Breast epithelium (tissue), 4 donors: ENCODE measurements at regions not wholly inside any gene's neighbourhood (a gene's known extent, or its start where the extent isn't known, plus 50 kb on each side); places are given as distances from the start of the nearest gene placed in this dataset.

Source experiments
- DNase-seq, 2 donors: peaks; one replicate each; pipeline ENCODE4 v3.0.0-alpha.2; 2019; ENCODE audit warnings: low spot score in 2 of 2
- H3K27ac ChIP-seq, 2 donors: fragments of 200-600 bp; sonication (generic) in 1 of 2; one replicate each; pipeline ENCODE4 v1.5.1; 2016 to 2019; ENCODE audit warnings: mild to moderate bottlenecking in 1 of 2
- H3K27me3 ChIP-seq, 2 donors: fragments of 200-600 bp; sonication (generic) in 1 of 2; one replicate each; pipeline versions ENCODE4 v1.5.1 to v1.6.0; 2017 to 2019; ENCODE audit warnings: control low read depth in 1 of 2, mild to moderate bottlenecking in 1 of 2
- H3K36me3 ChIP-seq: fragments of 200-600 bp; one replicate; pipeline ENCODE4 v1.5.1; 2019
- H3K4me1 ChIP-seq, 2 donors: fragments of 200-600 bp; sonication (generic); one replicate each; pipeline ENCODE4 v1.5.1; 2016 to 2019; ENCODE audit warnings: control low read depth in 1 of 2
- H3K4me3 ChIP-seq, 3 donors: fragments of 200-600 bp; sonication (generic); 1 replicate in 2 of 3; 2 replicates in 1 of 3; pipeline ENCODE4 v1.5.1; 2016 to 2019; ENCODE audit warnings: mild to moderate bottlenecking in 3 of 3, moderate library complexity in 2 of 3
- H3K9me3 ChIP-seq, 2 donors: fragments of 200-600 bp; sonication (generic) in 1 of 2; one replicate each; pipeline ENCODE4 v1.5.1; 2016 to 2019; ENCODE audit warnings: control low read depth in 1 of 2
- CTCF ChIP-seq, 3 donors: fragments of 450-650 bp; IDR thresholded peaks; one replicate each; pipeline ENCODE4 v1.5.1; 2016 to 2017; ENCODE audit warnings: antibody characterized with exemption in 3 of 3, mild to moderate bottlenecking in 3 of 3, moderate library complexity in 3 of 3
- POLR2A ChIP-seq: fragments of 450-650 bp; IDR thresholded peaks from one replicate; pipeline ENCODE4 v1.6.1; 2016; ENCODE audit warnings: antibody characterized with exemption, mild to moderate bottlenecking, moderate library complexity
- POLR2AphosphoS5 ChIP-seq, 3 donors: sonication (generic); formaldehyde crosslinking; IDR thresholded peaks; one replicate each; pipeline ENCODE4 v1.6.1; 2017; ENCODE audit warnings: antibody characterized with exemption in 3 of 3
- intact Hi-C: fragments of 100-400 bp; cut with DNase I; formaldehyde crosslinking; loops from one replicate; pipeline ENCODE4 v1.15.1; 2023; ENCODE audit warnings: low total_unique reads

GRCh38 chr6:147000545-147001488 lies 203.4 kb upstream of the STXBP5 start:
- H3K27ac ChIP-seq, result peak overlapping the region in 1 of 2 donors; percentile 19
- intact Hi-C loops, result no loop called here
- H3K36me3 ChIP-seq, result no peaks in the 10 kb centered on the region
- no peaks in the 10 kb centered on the region for H3K4me1 ChIP-seq
- H3K27me3 ChIP-seq, result no peaks in the 10 kb centered on the region
- TF ChIP-seq POLR2AphosphoS5 (IDR thresholded peaks at IDR 0.05), result no peak
- TF ChIP-seq CTCF (IDR thresholded peaks at IDR 0.05), result no peak
- no peak for TF ChIP-seq POLR2A
- DNase-seq, result no peak
- H3K4me3 ChIP-seq, result no peak overlapping the region
- H3K9me3 ChIP-seq, result no peaks in the 10 kb centered on the region

GRCh38 chr6:147001621-147002020 lies 202.6 kb upstream of the STXBP5 start:
- TF ChIP-seq POLR2AphosphoS5 (IDR thresholded peaks at IDR 0.05), result no peak
- TF ChIP-seq POLR2A, result no peak
- no peak for TF ChIP-seq CTCF (IDR thresholded peaks at IDR 0.05)
- no peak overlapping the region for H3K4me3 ChIP-seq
- H3K27ac ChIP-seq, result no peak overlapping the region
- H3K9me3 ChIP-seq, result no peaks in the 10 kb centered on the region
- DNase-seq, result no peak
- intact Hi-C loops, result no loop called here
- H3K36me3 ChIP-seq, result no peaks in the 10 kb centered on the region
- H3K4me1 ChIP-seq, result no peaks in the 10 kb centered on the region
- no peaks in the 10 kb centered on the region for H3K27me3 ChIP-seq

- Histone ChIP-seq H3K27ac (no peak overlapping the region), H3K36me3 (no peaks in the 10 kb centered on the region), H3K9me3 (no peaks in the 10 kb centered on the region), H3K27me3 (no peaks in the 10 kb centered on the region), H3K4me1 (no peaks in the 10 kb centered on the region), H3K4me3 (no peak overlapping the region)
- TF ChIP-seq POLR2A (no peak), POLR2AphosphoS5 (IDR thresholded peaks at IDR 0.05) (no peak), CTCF (IDR thresholded peaks at IDR 0.05) (no peak)
- no peak for DNase-seq
- intact Hi-C loops, result no loop called here
These were observed 201.0 kb upstream of the STXBP5 start for GRCh38 chr6:147003186-147003585.

GRCh38 chr6:147005499-147005898 lies 198.7 kb upstream of the STXBP5 start:
- intact Hi-C loops, result no loop called here
- TF ChIP-seq POLR2AphosphoS5 (IDR thresholded peaks at IDR 0.05) (no peak), POLR2A (no peak), CTCF (IDR thresholded peaks at IDR 0.05) (no peak)
- H3K4me1 ChIP-seq, result no peaks in the 10 kb centered on the region

GRCh38 chr6:147007441-147007840 lies 196.8 kb upstream of the STXBP5 start:
- Histone ChIP-seq H3K4me3 (no peak overlapping the region), H3K9me3 (no peaks in the 10 kb centered on the region), H3K27ac (no peak overlapping the region), H3K36me3 (no peaks in the 10 kb centered on the region), H3K4me1 (no peaks in the 10 kb centered on the region), H3K27me3 (no peaks in the 10 kb centered on the region)
- intact Hi-C loops, result no loop called here
- no peak for DNase-seq
- TF ChIP-seq POLR2AphosphoS5 (IDR thresholded peaks at IDR 0.05) (no peak), CTCF (IDR thresholded peaks at IDR 0.05) (no peak), POLR2A (no peak)

More at GRCh38 chr6:147005499-147005898, 198.7 kb upstream of the STXBP5 start:
- Histone ChIP-seq H3K27ac (no peak overlapping the region), H3K36me3 (no peaks in the 10 kb centered on the region), H3K4me3 (no peak overlapping the region), H3K9me3 (no peaks in the 10 kb centered on the region), H3K27me3 (no peaks in the 10 kb centered on the region)
- DNase-seq, result no peak
